Activated naive CD4-positive, alpha-beta T cell treated with anti-CD3 and anti-CD28 coated beads, Interleukin-2, amount 10 ng/mL, durations not matched to agents 7 days and 5 days (primary cell): ENCODE measurements at regions not wholly inside any gene's neighbourhood (a gene's known extent, or its start where the extent isn't known, plus 50 kb on each side); places are given as distances from the start of the nearest gene placed in this dataset.
"Not testable (repeated sequence)": the region's sequence is repeated elsewhere in the genome, so short reads cannot be mapped to it uniquely, and the experiment has no call there.

ENCODE experiments used
- CTCF ChIA-PET: fragments of 350-600 bp; sonication (Branson Sonifier 250); formaldehyde crosslinking; loops from one replicate; lab custom pipeline; 2021; ENCODE audit warnings: antibody characterized with exemption; lab: Charles Lee
- DNase-seq: peaks from one replicate; pipeline ENCODE4 v3.0.0-alpha.2; 2020
- H3K27ac Mint-ChIP-seq: one replicate; pipeline ENCODE4 v1.8.0; 2021; ENCODE audit warnings: mild to moderate bottlenecking, moderate library complexity, mixed read lengths
- H3K27me3 Mint-ChIP-seq: one replicate; pipeline ENCODE4 v1.8.0; 2021; ENCODE audit warnings: mild to moderate bottlenecking, mixed read lengths
- H3K36me3 Mint-ChIP-seq: one replicate; pipeline ENCODE4 v1.8.0; 2021; ENCODE audit warnings: mixed read lengths
- H3K4me1 Mint-ChIP-seq: one replicate; pipeline ENCODE4 v1.8.0; 2021; ENCODE audit warnings: mixed read lengths
- H3K4me3 Mint-ChIP-seq: one replicate; pipeline ENCODE4 v1.8.0; 2021; ENCODE audit warnings: mild to moderate bottlenecking, moderate library complexity, mixed read lengths
- H3K9me3 Mint-ChIP-seq: one replicate; pipeline ENCODE4 v1.8.0; 2021; ENCODE audit warnings: mixed read lengths

GRCh38 chr2:59851836-59852475 is 701.5 kb downstream of the BCL11A start:
- no peak overlapping the region for H3K27ac Mint-ChIP-seq
- no peaks in the 10 kb centered on the region for H3K4me1 Mint-ChIP-seq
- no peaks in the 10 kb centered on the region for H3K9me3 Mint-ChIP-seq
- no peaks in the 10 kb centered on the region for H3K27me3 Mint-ChIP-seq
- no peak for DNase-seq
- no peak overlapping the region for H3K4me3 Mint-ChIP-seq
- H3K36me3 Mint-ChIP-seq: no peaks in the 10 kb centered on the region
- CTCF ChIA-PET: no interaction called here

DNA sequence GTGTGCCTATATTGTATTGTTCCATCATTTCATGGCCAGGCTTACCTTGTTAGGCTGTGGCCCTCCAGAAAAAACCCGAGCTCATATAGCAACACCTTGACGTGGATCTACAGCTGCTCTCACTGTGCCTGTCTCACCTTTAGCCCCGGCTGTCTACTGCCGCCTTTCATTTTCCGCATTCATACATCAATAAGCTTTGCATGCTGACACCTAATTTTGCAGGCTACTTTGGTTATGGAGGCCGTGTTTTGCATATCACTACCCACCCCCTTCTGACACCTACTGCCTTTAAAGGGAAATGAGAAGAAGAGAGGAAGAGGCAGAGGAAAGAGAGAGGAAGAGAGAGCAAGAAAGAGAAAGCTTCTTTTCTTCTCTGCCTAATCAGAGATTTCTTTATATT is 702.9 kb downstream of the BCL11A start:
- no peaks in the 10 kb centered on the region for H3K4me1 Mint-ChIP-seq
- H3K27me3 Mint-ChIP-seq: no peaks in the 10 kb centered on the region
- CTCF ChIA-PET: no interaction called here
- H3K27ac Mint-ChIP-seq: no peak overlapping the region
- no peak for DNase-seq
- H3K9me3 Mint-ChIP-seq: no peaks in the 10 kb centered on the region
- no peak overlapping the region for H3K4me3 Mint-ChIP-seq
- no peaks in the 10 kb centered on the region for H3K36me3 Mint-ChIP-seq

- Mint-ChIP-seq H3K27me3 (no peaks in the 10 kb centered on the region), H3K9me3 (peaks cover 2% of the 10 kb centered on the region), H3K36me3 (no peaks in the 10 kb centered on the region), H3K27ac (no peak overlapping the region), H3K4me1 (no peaks in the 10 kb centered on the region), H3K4me3 (no peak overlapping the region)
- CTCF ChIA-PET: interaction anchor here (0.8 kb wide), 1 partner anchor 14 kb away, joined by 3 read pairs; no protein-coding TSS in a partner anchor
- DNase-seq: no peak
These were observed 719.5 kb downstream of the BCL11A start for GRCh38 chr2:59833941-59834340.

- Mint-ChIP-seq H3K36me3 (no peaks in the 10 kb centered on the region), H3K9me3 (no peaks in the 10 kb centered on the region), H3K27ac (no peak overlapping the region), H3K4me1 (no peaks in the 10 kb centered on the region), H3K27me3 (no peaks in the 10 kb centered on the region), H3K4me3 (no peak overlapping the region)
- CTCF ChIA-PET: no interaction called here
- DNase-seq: no peak
These were observed 722.9 kb downstream of the BCL11A start for GRCh38 chr2:59830601-59831000.

DNA sequence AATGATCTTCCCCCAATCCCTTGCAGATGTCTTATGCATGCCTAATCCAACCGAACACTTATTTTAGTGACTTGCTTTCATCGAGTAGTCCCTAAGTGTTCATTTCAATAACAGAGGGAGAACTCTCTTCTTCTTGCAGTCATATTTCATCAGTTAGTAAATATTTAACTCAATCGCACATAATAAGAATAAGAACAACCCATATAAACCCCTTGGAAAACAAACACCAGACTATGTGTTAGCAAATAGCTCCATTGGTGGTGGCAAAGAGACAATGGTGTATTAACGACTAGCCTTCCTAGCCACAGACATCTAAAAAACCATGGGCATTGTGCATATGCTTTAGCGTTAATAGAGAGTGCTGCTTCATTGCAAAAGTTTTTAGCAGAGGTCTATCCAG is 725.8 kb downstream of the BCL11A start:
- Mint-ChIP-seq H3K27ac (no peak overlapping the region), H3K4me3 (no peak overlapping the region), H3K36me3 (no peaks in the 10 kb centered on the region), H3K9me3 (no peaks in the 10 kb centered on the region), H3K4me1 (no peaks in the 10 kb centered on the region), H3K27me3 (no peaks in the 10 kb centered on the region)
- CTCF ChIA-PET: no interaction called here
- no peak for DNase-seq

DNA sequence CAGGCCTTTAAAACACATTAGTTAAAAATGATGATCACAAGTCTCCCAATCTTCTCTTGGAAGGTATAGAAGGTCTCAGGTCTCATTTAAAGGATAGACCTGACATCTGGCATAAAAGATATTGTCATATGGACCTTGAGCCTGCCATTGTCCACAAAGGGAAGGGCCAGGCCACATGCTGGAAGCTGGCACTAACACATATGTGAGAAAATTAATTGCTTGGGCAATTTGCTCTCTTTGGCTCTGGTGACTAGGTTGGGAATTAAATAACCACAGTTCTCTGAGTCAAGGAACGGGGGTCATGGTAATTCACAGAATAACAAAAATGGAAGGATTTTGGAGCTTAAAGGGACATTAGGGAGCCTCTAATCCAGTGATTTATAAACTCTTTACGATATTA is 727.3 kb downstream of the BCL11A start:
- CTCF ChIA-PET: no interaction called here
- no peak for DNase-seq
- Mint-ChIP-seq H3K4me3 (no peak overlapping the region), H3K27me3 (no peaks in the 10 kb centered on the region), H3K4me1 (no peaks in the 10 kb centered on the region), H3K36me3 (no peaks in the 10 kb centered on the region), H3K9me3 (no peaks in the 10 kb centered on the region), H3K27ac (no peak overlapping the region)

GRCh38 chr2:59824314-59824713 is 729.1 kb downstream of the BCL11A start:
- no peaks in the 10 kb centered on the region for H3K36me3 Mint-ChIP-seq
- DNase-seq: no peak
- H3K27me3 Mint-ChIP-seq: no peaks in the 10 kb centered on the region
- no peaks in the 10 kb centered on the region for H3K4me1 Mint-ChIP-seq
- no peak overlapping the region for H3K27ac Mint-ChIP-seq
- no peak overlapping the region for H3K4me3 Mint-ChIP-seq
- H3K9me3 Mint-ChIP-seq: no peaks in the 10 kb centered on the region
- CTCF ChIA-PET: no interaction called here

DNA sequence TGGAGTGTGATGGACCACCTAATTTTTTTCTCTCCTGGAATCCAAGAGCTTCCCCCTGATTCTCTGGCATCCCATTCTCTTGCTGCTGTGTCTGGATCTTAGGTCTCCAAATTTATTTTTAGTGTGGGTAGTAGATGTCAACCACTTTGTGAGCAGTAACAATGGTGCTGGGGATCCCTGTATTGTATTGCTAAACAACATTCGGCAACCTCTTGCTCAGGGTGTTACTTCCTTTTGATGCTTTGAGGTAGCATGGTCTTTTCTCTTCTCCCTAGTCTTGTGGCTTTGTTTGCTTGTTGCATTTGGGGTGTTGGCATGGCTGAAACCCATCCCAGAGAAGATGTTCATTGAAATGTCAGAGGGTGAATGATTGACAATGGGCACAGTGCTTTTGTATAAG is 737.4 kb downstream of the BCL11A start:
- CTCF ChIA-PET: no interaction called here
- H3K4me1 Mint-ChIP-seq: no peaks in the 10 kb centered on the region
- H3K4me3 Mint-ChIP-seq: no peak overlapping the region
- H3K27me3 Mint-ChIP-seq: no peaks in the 10 kb centered on the region
- no peak overlapping the region for H3K27ac Mint-ChIP-seq
- no peaks in the 10 kb centered on the region for H3K36me3 Mint-ChIP-seq
- no peak for DNase-seq
- H3K9me3 Mint-ChIP-seq: no peaks in the 10 kb centered on the region

DNA sequence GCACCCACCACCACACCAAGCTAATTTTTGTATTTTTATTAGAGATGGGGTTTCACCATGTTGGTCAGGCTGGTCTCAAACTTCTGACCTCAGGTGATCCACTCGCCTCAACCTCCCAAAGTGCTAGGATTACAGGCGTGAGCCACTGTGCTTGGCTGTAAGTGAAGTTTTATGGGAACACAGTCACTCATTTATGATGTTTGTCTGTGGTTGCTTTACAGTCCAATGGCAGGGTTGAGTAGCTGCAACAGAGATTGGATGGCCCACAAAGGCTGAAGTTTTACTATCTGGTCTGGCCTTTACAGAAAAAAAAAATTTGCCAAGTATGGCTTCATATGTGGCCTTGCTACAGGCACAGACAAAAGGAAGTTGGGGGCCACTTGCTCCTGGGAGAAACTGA is 743.2 kb downstream of the BCL11A start:
- CTCF ChIA-PET, H3K4me1 Mint-ChIP-seq, H3K9me3 Mint-ChIP-seq, H3K27ac Mint-ChIP-seq, H3K36me3 Mint-ChIP-seq, H3K4me3 Mint-ChIP-seq, H3K27me3 Mint-ChIP-seq, DNase-seq: not testable (repeated sequence)

- no peaks in the 10 kb centered on the region for H3K27me3 Mint-ChIP-seq
- H3K9me3 Mint-ChIP-seq: no peaks in the 10 kb centered on the region
- no peaks in the 10 kb centered on the region for H3K36me3 Mint-ChIP-seq
- H3K4me3 Mint-ChIP-seq: no peak overlapping the region
- DNase-seq: no peak
- H3K27ac Mint-ChIP-seq: no peak overlapping the region
- H3K4me1 Mint-ChIP-seq: no peaks in the 10 kb centered on the region
- CTCF ChIA-PET: no interaction called here
These were observed 747.0 kb downstream of the BCL11A start for GRCh38 chr2:59806486-59806885.

DNA sequence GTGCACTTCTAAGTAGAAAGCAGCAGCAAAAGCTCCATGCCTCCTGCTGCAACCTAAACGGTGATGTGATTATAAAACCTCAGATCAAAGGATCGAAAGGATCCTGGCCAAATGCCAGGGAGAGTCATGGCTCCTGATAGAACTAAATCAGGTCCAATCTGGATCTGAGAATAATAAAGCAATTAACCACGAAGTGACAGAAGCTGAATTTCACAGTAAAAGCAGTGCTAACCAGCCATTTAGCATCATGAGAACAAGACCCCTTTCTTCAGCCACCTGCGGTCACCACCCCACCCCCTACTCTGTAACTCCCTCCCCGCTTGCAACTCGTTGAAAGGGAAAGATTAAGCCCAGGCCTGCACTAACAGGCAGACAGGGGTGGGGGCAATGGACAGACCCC is 748.7 kb downstream of the BCL11A start:
- H3K36me3 Mint-ChIP-seq: no peaks in the 10 kb centered on the region
- no peaks in the 10 kb centered on the region for H3K27me3 Mint-ChIP-seq
- DNase-seq: no peak
- no peaks in the 10 kb centered on the region for H3K4me1 Mint-ChIP-seq
- no peaks in the 10 kb centered on the region for H3K9me3 Mint-ChIP-seq
- no peak overlapping the region for H3K4me3 Mint-ChIP-seq
- no peak overlapping the region for H3K27ac Mint-ChIP-seq
- CTCF ChIA-PET: no interaction called here

- no peaks in the 10 kb centered on the region for H3K4me1 Mint-ChIP-seq
- CTCF ChIA-PET: no interaction called here
- no peak overlapping the region for H3K4me3 Mint-ChIP-seq
- no peaks in the 10 kb centered on the region for H3K36me3 Mint-ChIP-seq
- no peak for DNase-seq
- H3K27ac Mint-ChIP-seq: no peak overlapping the region
- no peaks in the 10 kb centered on the region for H3K27me3 Mint-ChIP-seq
- H3K9me3 Mint-ChIP-seq: no peaks in the 10 kb centered on the region
These were observed 749.9 kb downstream of the BCL11A start for GRCh38 chr2:59803586-59803985.

- CTCF ChIA-PET: no interaction called here
- Mint-ChIP-seq H3K36me3 (no peaks in the 10 kb centered on the region), H3K9me3 (no peaks in the 10 kb centered on the region), H3K4me1 (no peaks in the 10 kb centered on the region), H3K27me3 (no peaks in the 10 kb centered on the region), H3K27ac (no peak overlapping the region), H3K4me3 (no peak overlapping the region)
- no peak for DNase-seq
These were observed 754.7 kb downstream of the BCL11A start for GRCh38 chr2:59798687-59799232.

- Mint-ChIP-seq H3K27ac (no peak overlapping the region), H3K36me3 (no peaks in the 10 kb centered on the region), H3K27me3 (no peaks in the 10 kb centered on the region), H3K4me3 (no peak overlapping the region), H3K9me3 (no peaks in the 10 kb centered on the region), H3K4me1 (no peaks in the 10 kb centered on the region)
- CTCF ChIA-PET: no interaction called here
- no peak for DNase-seq
These were observed 762.3 kb downstream of the BCL11A start for GRCh38 chr2:59791004-59791618.
